ENCODE measurements at regions not wholly inside any gene's neighbourhood (a gene's known extent, or its start where the extent isn't known, plus 50 kb on each side); places are given as distances from the start of the nearest gene placed in this dataset.

GRCh38 chr15:94535298-94536048, 304.1 kb downstream of the MCTP2 start:
- peak in 1 of 2 experiments; percentile 10 for DNase-seq

- DNase-seq = peak in 1 of 2 experiments; percentile 66
Observed at GRCh38 chr15:94536549-94536948, 305.2 kb downstream of the MCTP2 start.

DNA sequence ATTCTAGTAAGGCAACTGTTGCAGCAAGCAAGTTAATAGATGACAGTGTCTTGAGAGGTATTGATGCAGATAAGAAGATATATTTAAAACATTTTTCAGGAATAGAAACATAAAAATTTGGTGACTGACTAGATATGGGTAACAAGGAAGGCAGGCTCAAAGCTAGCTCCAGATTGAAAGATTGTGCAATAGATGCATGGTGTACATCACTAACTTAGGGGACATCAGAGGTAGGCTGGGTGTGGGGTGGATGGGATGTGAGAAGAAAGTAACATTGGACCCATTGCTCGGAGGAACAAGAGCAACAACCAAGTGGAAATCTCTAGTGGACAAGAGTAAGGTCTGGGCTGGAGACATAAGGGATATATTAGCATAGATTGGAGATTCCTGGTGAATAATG, 306.9 kb downstream of the MCTP2 start:
- DNase-seq = no peak

GRCh38 chr15:94542391-94542790, 311.0 kb downstream of the MCTP2 start:
- DNase-seq = no peak

DNA sequence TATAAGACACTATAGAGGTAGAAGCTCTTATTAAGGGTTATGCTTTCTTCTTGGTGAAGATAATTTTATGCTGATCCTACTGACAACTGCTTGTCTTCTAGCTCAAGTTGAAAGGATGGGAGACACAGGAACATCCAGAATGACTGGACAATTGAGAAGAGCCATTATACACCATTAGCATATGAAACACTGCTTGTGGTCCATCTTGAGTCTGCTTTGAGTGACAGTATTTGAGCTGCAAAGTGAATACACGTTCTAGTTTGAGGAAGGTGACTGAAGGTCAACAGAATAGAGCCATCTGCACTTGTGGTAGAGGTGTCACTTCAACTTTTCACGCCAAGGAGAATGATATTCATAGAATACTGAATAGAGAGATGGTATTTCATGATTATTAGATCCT, 315.4 kb downstream of the MCTP2 start:
- no peak for DNase-seq

- no peak for DNase-seq
Observed at GRCh38 chr15:94547711-94548110, 316.4 kb downstream of the MCTP2 start.

- DNase-seq = no peak
Observed at GRCh38 chr15:94555841-94556519, 324.6 kb downstream of the MCTP2 start.

GRCh38 chr15:94561036-94561689, 329.8 kb downstream of the MCTP2 start:
- no peak for DNase-seq

- DNase-seq = no peak
Observed at GRCh38 chr15:94563456-94563855, 332.1 kb downstream of the MCTP2 start.

DNA sequence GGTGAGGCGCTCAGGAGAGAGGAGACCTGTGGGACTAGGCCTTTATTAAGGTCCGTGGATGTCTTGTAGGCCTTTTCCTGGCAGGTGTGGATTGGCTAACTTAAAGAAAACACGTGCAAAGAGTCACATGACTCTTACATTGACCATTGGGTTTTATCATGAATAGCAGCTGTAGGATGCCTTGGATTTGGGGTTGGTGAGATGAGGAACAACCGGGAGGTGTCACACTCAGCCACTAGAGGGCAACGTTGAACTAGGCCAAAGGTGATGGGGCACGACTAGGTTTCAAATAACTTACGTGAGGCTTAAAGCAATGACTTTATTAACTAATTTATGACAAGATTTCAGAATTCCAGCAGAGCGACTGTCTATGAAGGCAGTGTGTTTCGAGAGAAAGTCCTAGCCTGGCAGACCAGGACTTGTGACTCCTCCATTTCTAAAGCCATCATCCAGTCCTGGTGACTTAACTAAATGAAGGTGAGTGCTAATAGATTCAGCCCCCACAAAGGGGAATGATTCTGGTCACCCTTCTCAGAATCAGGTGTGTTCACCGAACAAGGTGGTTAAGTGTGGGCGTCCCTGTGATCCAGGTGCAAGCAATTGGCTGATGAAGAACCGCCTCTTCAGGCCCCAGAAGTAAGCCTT, 345.6 kb downstream of the MCTP2 start:
- DNase-seq = peak; percentile 7 to 62

DNA sequence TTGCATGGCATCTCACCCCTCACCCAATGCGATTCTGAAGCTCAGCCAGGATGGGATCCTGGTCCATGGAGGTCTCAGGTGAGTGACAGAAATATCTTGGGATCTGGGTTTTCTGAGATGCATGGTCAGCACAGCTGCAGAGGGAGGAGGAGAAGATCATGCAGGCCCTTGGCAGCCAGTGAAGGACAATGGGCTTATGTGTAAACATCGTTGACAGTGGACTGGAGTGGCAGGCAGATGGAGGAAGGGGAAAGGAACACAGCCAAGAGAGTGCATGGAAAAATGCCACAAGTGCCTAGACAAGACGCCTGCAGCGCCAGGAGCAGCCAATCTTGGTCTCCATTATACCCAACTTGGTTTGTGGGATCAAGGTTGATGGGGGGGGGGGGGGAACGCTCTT, 347.9 kb downstream of the MCTP2 start:
- DNase-seq = no peak

DNA sequence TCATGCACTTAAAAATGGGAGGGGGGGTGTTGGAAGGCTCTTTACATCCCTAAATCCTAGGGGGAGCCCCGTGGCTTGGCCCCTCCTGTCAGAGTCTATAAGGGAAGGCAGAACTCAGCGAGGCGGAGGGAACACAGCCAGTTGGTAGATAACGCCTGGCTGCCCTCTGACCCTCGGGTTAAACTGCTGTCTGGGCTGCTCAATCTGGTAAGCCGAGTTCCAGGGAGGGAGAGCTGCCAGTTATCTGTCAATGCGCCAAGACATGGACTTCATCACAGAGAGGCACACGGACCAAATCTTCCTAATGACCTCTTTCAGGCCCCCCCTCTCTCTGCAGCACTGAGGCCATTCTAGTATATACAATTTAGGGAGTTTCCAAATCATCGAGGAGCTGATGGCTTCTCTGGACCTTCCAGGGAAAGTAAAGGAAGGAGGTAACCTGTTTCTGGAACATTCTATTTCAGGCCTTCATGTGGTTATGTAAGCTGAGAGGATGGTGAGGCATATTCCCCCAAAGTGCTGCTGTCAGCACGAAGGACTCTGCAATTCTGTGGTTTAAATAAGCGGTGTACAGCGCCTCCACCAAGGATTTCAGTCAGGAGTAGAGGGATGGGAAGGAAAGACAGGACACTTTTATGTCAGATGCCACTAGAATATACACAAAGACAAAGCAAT, 349.0 kb downstream of the MCTP2 start:
- DNase-seq = no peak

DNA sequence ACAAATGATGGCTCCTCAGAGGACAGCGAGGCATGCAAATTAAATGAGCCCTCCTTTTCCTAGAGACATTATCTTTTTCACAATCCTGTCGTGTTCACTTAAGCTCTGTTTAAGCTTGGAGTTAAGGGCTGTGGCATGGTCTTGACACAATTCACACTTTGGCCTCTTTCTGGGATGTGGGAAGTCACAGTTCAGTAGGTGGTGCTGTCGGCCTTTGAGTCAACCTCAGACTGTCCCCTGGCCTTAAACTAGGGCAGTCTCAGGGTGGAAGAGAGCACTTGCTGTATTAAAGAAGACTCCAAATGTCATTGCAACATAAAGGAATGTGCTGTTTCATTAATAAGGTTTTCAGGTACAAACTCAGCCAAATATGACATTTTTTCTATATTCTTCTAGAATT, 351.0 kb downstream of the MCTP2 start:
- peak; percentile 21 to 85 for DNase-seq

GRCh38 chr15:94584833-94585244, 353.5 kb downstream of the MCTP2 start:
- DNase-seq = no peak

DNA sequence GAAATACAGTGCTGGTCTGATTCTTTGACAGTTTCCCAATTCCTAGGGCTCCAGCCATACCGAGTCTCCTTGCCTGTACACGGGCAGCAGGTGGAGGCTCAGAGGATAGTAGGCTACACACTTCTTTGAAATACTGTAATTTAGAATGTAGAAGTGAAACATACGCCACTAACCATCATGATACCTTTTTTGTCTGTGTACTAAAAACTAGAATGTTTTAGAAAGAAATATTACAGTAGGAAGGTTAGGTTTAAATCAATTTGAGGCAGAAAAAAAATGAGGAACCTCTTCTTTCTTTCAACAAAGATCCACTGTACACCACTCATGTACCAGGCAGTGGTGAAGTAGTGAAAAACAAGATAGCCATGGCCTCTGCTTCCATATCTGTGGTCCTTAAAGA, 354.7 kb downstream of the MCTP2 start:
- no peak for DNase-seq

- DNase-seq = no peak
Observed at GRCh38 chr15:94587113-94587512, 355.8 kb downstream of the MCTP2 start.

DNA sequence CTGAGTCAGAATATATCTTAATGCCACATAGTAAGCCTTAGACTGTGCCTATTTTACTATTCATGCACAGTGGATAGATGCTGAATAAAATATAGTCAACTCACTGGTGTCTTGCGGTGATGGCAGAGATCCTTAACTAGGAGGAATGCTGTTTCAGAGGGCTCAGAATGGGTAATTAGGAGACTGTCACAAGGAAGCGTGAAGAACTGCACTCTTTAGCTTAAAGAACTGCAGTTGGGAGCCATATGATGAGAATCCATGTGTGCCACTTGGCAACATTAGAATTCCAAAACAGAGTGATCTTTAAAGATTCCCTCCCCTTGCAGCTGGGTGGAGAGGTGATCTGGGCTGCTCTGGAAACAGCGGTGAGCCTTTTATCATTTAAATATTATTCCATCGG, 357.6 kb downstream of the MCTP2 start:
- DNase-seq = no peak

- DNase-seq = no peak
Observed at GRCh38 chr15:94592495-94592894, 361.1 kb downstream of the MCTP2 start.

DNA sequence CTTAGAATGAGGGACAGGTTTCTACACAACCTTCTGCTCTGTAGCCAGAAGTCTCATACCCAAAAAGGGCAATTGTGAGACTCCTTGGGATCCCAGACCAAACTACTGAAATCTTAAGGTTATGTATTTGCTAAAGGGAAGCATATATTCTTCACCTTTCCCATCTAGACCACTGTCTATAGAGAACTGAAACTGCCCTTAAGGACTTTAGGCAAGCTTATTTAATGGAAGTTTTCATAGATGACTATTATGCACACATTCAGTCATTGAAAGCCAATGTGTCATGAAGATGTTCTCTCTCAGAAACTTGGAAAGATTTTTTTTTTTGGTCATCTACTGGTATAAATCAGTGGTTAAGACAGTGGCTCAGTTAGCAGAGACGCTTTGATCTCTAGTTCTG, 365.3 kb downstream of the MCTP2 start:
- DNase-seq = no peak

DNA sequence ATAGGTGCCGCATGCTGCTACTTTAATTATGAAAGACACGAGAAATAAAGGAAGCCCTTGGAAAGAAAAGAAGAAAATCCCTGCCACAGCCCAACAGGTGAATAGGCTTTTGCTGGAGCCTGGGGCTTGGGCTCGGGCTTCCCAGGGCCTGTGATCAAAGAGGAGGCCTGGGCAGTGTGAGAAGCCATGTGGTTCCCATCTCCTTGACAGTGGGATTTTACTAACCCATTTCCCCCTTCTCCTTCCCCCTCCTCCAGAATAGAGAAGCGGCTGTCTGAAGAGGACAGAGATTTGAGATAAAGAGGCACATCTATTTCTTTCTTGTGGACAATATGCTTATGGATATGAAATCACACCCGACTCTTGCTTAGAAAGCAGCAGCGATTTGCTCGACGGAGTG, 369.1 kb downstream of the MCTP2 start:
- DNase-seq = no peak

DNA sequence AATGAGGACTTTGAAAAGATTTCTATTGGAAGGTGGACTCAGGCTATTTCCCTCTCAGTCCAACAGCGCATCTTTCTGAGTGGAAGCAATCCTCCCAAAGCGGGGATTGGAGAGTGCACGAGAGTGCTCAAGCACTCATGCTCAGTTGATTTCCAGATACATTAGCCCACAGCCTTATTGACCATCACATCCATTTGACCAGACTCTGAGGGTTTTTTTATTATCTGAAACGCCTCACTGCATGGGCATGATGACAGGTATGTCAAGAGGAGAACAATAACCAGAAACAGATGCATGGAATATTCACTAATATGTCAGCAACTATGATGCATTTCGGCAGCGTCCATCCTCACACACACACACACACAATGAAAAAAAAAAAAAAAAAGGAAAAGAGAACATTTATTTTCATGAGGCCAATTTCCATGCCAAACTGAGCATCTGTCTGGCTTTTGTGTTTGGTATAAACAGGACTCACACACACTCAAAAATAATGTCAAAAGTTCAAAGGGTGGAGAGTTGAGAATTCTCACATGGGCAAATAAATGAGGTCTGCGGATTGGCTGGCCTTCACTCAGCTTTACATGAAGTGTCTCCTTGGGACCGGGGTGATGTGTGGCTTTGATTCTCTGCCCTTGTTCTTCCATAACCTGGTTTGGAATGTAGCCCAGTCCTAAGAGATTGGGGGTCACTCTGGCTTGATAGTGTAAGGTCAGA, 371.6 kb downstream of the MCTP2 start:
- DNase-seq = no peak

DNA sequence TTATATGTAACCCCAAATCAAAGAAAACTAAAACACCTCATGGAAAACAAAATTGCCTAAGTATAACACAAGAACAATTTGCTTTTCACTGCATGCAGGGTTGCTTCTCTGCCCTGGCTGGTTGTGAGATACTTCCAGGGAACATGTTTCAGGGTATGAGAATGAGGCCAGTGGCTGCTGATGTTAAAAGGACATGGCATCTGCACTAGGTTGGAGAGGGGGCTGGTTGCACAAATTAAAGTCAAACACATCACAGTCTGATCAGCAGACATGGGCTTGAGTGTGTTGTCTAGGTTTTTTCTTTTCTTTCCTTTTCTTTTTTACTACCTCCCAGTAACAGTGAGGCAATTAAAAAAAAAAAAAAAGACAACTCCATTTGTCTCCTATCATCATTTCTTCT, 374.9 kb downstream of the MCTP2 start:
- no peak for DNase-seq
